ENCODE measurements at regions not wholly inside any gene's neighbourhood (a gene's known extent, or its start where the extent isn't known, plus 50 kb on each side); places are given as distances from the start of the nearest gene placed in this dataset.
"Not testable (repeated sequence)": the region's sequence is repeated elsewhere in the genome, so short reads cannot be mapped to it uniquely, and the experiment has no call there.

GRCh38 chr20:26373066-26373465 lies 676.4 kb upstream of the ZNF337 start:
- DNase-seq = not testable (repeated sequence)

GRCh38 chr20:26354511-26354910 lies 657.9 kb upstream of the ZNF337 start:
- no peak for DNase-seq

GRCh38 chr20:26347396-26347795 lies 650.7 kb upstream of the ZNF337 start:
- no peak for DNase-seq

GRCh38 chr20:26340460-26341065 lies 643.9 kb upstream of the ZNF337 start:
- not testable (repeated sequence) for DNase-seq

- DNase-seq = no peak
Measured at GRCh38 chr20:26324177-26324576, 627.5 kb upstream of the ZNF337 start.

- no peak for DNase-seq
Measured at GRCh38 chr20:26315054-26315453, 618.4 kb upstream of the ZNF337 start.

GRCh38 chr20:26309720-26310119 lies 613.1 kb upstream of the ZNF337 start:
- not testable (repeated sequence) for DNase-seq

GRCh38 chr20:26308961-26309360 lies 612.3 kb upstream of the ZNF337 start:
- DNase-seq = no peak

GRCh38 chr20:26295006-26295405 lies 598.4 kb upstream of the ZNF337 start:
- DNase-seq = no peak

GRCh38 chr20:26288379-26289061 lies 591.9 kb upstream of the ZNF337 start:
- DNase-seq = not testable (repeated sequence)

GRCh38 chr20:26279238-26279637 lies 582.6 kb upstream of the ZNF337 start:
- DNase-seq = no peak

GRCh38 chr20:26277339-26277738 lies 580.7 kb upstream of the ZNF337 start:
- DNase-seq = no peak

- DNase-seq = no peak
Measured at GRCh38 chr20:26276554-26277210, 580.0 kb upstream of the ZNF337 start.

GRCh38 chr20:26268762-26269161 lies 572.1 kb upstream of the ZNF337 start:
- not testable (repeated sequence) for DNase-seq

- DNase-seq = not testable (repeated sequence)
Measured at GRCh38 chr20:26260925-26261324, 564.3 kb upstream of the ZNF337 start.

- not testable (repeated sequence) for DNase-seq
Measured at GRCh38 chr20:26252311-26252975, 555.8 kb upstream of the ZNF337 start.

- DNase-seq = not testable (repeated sequence)
Measured at GRCh38 chr20:26251376-26251775, 554.7 kb upstream of the ZNF337 start.

- not testable (repeated sequence) for DNase-seq
Measured at GRCh38 chr20:26250249-26251114, 553.8 kb upstream of the ZNF337 start.

- DNase-seq = no peak
Measured at GRCh38 chr20:26243731-26244130, 547.1 kb upstream of the ZNF337 start.

GRCh38 chr20:26220609-26221008 lies 524.0 kb upstream of the ZNF337 start:
- not testable (repeated sequence) for DNase-seq

GRCh38 chr20:26219546-26219945 lies 522.9 kb upstream of the ZNF337 start:
- not testable (repeated sequence) for DNase-seq

GRCh38 chr20:26218301-26218700 lies 521.6 kb upstream of the ZNF337 start:
- no peak for DNase-seq
